C4-2B (cell line): ENCODE measurements at regions not wholly inside any gene's neighbourhood (a gene's known extent, or its start where the extent isn't known, plus 50 kb on each side); places are given as distances from the start of the nearest gene placed in this dataset.

Source experiments
- H3K27ac ChIP-seq: fragments of 450-650 bp; 2 replicates; pipeline ENCODE4 v1.5.1; 2017
- ZFX ChIP-seq: fragments of 450-650 bp; IDR thresholded peaks from 2 replicates; pipeline ENCODE4 v1.6.1; 2017
- TF ChIP-seq, protein P1 (sequence below): fragments of 450-650 bp; conservative IDR thresholded peaks from 2 replicates; pipeline ENCODE4 v1.5.1; 2017; ENCODE audit warnings: mild to moderate bottlenecking

DNA sequence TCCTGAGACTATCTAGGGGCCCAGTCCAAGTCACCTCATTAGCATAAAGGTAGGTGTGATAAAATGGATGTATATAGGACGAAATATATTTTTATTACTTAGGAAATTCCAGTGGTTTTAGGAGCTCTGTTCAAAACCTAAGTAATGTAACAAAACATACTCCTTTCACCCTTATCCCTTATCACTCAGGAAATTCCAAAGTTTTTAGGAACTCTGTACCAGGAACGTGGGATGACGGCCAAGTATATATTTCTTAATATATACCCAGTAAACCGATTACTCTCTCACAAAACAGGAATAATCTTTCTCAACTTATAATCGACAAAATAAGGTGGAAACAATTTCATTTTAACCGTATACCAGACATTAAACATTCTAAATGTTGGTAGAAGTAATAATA, 195.7 kb downstream of the ZPLD1 start:
- H3K27ac ChIP-seq = no peak overlapping the region

DNA sequence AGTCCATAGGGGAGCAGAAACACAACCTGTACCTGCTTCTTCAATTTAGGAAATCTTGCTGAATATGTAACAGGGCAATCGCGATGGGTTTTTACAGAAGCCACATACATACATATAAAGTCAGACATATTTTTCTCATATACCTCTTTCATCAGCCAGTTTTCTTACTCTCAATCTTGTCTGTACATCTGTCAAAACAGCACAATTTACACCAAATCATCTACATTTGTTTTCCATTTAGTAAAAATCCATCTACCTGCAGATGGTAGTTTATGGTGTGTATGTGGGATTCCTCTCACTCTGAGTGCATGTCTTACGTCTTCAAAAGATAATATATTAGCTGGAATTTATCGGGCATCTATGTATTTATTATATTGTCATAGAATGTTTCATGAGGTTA, 208.7 kb downstream of the ZPLD1 start:
- H3K27ac ChIP-seq = no peak overlapping the region
- TF ChIP-seq, protein P1, sequence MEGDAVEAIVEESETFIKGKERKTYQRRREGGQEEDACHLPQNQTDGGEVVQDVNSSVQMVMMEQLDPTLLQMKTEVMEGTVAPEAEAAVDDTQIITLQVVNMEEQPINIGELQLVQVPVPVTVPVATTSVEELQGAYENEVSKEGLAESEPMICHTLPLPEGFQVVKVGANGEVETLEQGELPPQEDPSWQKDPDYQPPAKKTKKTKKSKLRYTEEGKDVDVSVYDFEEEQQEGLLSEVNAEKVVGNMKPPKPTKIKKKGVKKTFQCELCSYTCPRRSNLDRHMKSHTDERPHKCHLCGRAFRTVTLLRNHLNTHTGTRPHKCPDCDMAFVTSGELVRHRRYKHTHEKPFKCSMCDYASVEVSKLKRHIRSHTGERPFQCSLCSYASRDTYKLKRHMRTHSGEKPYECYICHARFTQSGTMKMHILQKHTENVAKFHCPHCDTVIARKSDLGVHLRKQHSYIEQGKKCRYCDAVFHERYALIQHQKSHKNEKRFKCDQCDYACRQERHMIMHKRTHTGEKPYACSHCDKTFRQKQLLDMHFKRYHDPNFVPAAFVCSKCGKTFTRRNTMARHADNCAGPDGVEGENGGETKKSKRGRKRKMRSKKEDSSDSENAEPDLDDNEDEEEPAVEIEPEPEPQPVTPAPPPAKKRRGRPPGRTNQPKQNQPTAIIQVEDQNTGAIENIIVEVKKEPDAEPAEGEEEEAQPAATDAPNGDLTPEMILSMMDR = no peak
- no peak for TF ChIP-seq ZFX

More for the DNA sequence above, 195.7 kb downstream of the ZPLD1 start:
- no peak for TF ChIP-seq ZFX
- TF ChIP-seq, protein P1 = no peak

DNA sequence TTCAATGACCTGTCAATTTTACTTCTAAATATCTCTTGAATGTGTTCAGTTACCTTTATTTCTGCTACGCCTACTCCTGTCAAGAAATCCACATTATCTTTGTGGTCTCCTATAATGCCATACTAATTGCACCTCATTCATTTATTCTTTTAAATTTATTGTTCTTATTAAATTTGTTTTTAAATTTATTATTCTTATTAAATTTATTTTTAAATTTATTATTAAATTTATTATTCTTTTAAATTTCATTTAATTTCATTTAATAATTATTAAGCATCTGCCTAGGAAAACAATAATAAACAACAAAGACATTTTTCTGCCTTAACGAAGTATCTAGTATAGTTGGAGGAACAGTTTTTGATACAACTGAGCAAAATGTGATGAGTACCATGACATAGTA, 211.7 kb downstream of the ZPLD1 start:
- no peak overlapping the region for H3K27ac ChIP-seq

DNA sequence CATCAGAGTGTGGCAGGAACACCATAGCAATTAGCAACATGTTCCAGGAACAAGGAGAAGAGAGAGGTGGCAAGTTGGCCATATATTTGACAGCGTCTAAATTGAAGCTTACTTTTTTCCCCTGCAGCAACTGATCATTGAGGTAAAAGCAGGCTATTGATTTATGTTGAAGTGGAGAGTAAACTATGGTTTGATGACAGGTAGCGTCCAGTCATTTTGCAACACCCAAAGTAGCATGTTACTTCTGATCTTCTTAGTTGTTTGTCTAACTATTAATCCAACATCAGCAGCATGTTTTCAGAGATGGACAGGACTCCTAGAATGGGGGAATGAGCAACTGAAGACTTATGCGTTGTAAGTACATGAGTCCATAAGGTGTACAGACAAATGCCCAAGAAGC, 225.8 kb downstream of the ZPLD1 start:
- H3K27ac ChIP-seq = no peak overlapping the region
- TF ChIP-seq, protein P1 = no peak
- no peak for TF ChIP-seq ZFX

More for the DNA sequence above, 211.7 kb downstream of the ZPLD1 start:
- TF ChIP-seq, protein P1 = no peak
- no peak for TF ChIP-seq ZFX

DNA sequence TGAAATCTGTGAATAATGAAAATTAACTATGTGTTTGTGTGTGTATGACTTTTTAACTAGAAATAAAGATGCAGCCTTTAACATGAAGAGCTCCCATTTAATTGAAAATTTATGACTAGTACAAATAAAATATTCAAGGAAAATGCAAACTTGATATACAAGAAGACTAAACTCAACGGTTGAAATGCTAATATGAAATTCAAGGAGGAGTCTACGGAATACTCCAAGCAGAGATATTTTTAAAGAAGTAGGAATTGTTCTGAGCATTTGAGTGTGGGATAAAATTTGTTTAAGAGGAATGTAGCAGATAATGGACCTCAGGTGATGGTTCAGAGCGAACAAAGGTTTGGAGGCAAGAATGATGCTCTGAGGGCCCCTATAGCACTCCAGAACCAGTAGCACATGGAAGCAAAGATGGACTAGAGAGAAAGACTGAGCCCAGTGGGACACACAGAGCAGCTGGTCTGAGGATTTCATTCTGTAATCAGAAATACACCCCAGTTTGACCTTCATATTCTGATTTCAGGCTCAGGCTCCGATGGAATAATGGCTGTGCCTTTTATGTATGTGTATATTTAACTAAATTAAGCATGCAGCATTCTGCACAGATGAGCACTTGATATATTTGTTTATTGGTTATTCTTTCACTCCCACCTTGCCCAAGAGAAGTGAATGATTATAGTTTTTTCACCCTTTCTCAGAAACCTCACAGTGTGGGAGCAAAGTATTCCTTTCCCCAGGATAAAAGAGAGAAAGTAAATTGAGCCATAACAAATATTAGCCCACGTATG, 227.1 kb downstream of the ZPLD1 start:
- TF ChIP-seq ZFX = no peak
- TF ChIP-seq, protein P1 = no peak

DNA sequence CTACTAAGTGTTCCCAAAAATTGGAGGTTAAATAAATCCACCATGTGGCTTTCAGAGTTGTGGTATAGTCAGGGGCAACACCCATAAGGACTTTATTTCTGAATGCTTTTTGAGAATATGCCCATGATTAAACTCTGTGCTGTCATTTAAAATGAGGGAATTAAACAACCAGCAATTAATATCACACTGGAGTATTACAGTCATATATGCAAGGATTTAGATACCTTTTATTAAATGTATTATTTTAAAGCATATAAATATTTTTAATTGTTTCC, 227.6 kb downstream of the ZPLD1 start:
- TF ChIP-seq, protein P1 = no peak
- TF ChIP-seq ZFX = no peak
- no peak overlapping the region for H3K27ac ChIP-seq

More for the DNA sequence above, 227.1 kb downstream of the ZPLD1 start:
- H3K27ac ChIP-seq = no peak overlapping the region

DNA sequence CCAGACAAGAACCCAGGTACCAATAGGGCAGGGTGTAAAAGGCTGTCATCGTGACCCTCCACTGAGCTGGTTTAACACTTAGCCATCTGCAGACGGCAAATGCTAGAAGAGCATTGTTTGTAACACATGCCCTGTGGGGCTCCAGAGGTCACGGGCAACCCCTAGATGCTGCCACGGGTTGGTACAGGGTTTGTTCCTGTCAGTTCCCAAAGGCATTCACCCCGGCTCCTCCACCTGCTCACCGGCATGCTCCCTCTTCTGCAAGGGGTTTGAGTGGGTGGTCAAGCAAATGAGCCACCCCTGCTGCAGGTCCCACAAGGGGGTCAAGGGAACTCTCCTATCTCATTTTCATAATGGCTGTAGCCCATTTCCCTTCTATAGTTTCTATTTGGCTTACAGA, 229.3 kb downstream of the ZPLD1 start:
- TF ChIP-seq, protein P1 = no peak
- TF ChIP-seq ZFX = no peak
- no peak overlapping the region for H3K27ac ChIP-seq
